ENCODE measurements at regions not wholly inside any gene's neighbourhood (a gene's known extent, or its start where the extent isn't known, plus 50 kb on each side); places are given as distances from the start of the nearest gene placed in this dataset.

DNA sequence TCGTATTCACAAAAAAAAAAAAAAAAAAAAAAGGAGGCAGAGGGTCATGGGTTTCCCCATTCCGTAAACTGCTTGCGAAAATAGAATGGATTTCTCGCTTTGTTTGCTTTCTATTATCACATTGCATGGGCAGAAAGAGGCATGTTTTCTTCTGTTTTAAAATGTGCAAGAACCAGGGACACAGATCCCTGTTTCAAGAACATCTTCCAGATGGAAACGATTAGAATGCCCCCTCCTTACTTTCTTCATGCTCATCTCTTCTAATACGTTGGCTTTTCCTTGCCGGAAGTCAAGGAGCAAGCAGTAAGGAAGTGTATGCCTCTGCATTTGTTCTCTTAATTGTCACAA is 51.0 kb upstream of the ZNF516 start:
- DNase-seq (ENCODE audit: low spot score): no peak

DNA sequence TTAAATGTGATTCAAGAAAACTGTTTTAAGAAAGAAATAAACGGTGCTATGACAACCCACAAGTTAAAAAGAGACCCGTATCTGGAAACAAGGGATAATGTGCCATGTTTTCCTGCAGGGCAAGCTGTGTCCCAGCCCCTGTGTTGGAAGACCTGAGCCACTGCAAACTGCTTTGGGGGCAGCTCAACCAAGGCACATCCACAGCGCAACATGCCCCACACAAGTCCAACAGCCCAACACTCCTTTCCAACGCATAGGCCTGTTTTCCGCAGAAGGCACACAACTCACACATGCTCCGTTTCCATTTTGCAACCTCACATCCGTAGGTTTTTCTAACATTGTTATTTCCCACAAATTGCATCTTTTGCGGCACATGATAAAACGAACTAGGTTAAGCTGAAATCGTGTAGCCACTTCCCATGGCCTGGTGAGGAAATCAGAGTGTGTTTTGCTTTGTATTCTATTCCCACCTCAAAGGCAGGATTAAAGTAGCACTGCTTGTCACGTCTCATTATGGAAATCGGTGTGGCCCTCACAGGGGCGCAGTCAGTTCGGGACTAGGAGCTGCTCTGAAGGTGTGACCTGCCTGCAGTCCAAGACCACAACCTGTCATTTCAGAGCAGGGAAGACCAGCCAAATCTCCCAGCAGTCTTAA is 50.5 kb upstream of the ZNF516 start:
- no peak for DNase-seq (ENCODE audit: low spot score)

DNA sequence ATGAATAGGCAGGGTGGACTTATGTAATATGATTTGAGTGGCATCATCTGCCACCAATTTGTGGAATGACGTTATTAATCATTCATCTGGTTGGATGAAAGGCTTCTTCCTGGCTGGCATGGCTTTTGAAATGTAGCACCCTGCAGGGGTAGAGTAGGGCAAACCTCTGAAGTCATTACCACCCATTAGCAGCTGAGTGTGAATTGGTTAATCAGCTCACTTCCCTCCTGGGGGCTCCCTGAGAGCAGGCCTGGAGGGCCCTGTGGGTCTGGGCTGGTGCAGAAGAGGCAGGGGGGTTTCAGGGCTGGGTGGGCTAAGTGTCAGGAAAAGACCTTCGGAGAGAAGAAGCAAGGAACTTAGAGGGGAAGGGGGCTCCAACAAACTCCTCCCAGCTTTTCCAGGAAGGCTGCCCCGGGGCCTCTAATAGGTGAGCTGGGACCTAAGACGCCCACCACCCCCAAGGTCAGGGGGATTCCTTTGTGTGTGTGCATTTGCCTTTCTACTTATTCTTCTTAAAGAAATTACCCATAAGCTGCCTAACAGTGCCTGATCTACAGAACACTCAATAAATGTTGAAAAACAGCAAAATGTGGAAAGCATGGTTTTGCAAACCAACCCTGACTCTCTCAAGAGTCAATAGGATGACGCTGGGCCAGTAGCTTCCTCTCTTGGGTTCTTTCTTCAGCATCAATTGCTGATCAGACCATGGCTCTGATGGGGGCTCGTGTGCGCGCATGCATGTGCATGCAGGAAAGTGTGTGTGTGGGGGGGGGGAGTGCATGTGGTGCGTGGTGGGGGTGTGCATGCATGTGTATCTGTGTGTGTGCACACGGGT is 49.7 kb upstream of the ZNF516 start:
- DNase-seq (ENCODE audit: low spot score): no peak

Measured in cerebellar cortex (tissue), 1 donor.